SH-SY5Y (cell line): ENCODE measurements at regions not wholly inside any gene's neighbourhood (a gene's known extent, or its start where the extent isn't known, plus 50 kb on each side); places are given as distances from the start of the nearest gene placed in this dataset.

Experiments
- GATA2 ChIP-seq: IDR thresholded peaks from 2 replicates; pipeline ENCODE4 v1.6.1; 2011; ENCODE audit warnings: mild to moderate bottlenecking, low read depth, low read length
- GATA3 ChIP-seq: IDR thresholded peaks from 2 replicates; pipeline ENCODE4 v1.6.1; 2011; ENCODE audit warnings: low read depth, mild to moderate bottlenecking, low read length, moderate library complexity

- TF ChIP-seq GATA2 (no peak), GATA3 (no peak)
Measured at GRCh38 chr12:84627593-84627992, 285.0 kb downstream of the SLC6A15 start.
